ENCODE measurements at regions not wholly inside any gene's neighbourhood (a gene's known extent, or its start where the extent isn't known, plus 50 kb on each side); places are given as distances from the start of the nearest gene placed in this dataset.

DNA sequence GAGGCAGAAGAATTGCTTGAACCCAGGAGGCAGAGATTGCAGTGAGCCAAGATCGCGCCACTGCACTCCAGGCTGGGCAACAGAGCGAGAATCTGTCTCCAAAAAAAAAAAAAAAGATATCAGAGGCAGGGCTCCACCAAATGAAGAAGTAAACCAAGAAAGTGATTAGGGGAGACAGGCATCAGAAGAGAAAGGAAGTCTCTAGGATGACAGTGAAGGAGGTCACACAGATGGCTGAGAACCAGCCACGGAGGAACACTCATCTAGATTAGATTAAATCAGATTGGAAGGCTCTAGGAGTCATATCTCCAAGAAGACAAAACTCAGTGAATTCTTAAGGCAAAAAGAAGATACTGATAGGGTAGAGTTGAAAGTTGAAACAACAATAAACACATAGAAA, 102.2 kb upstream of the CCDC28A start:
- TF ChIP-seq NR2F1 (conservative IDR thresholded peaks at IDR 0.05) (no peak), RAD21 (IDR thresholded peaks at IDR 0.05; ENCODE audit: insufficient read depth, low read depth, low read length) (no peak), FOS (IDR thresholded peaks at IDR 0.05; ENCODE audit: borderline replicate concordance, extremely low read depth, insufficient read length) (no peak), CTCF (IDR thresholded peaks at IDR 0.05 in 2 of 3, conservative IDR thresholded peaks at IDR 0.05 in 1 of 3; ENCODE audit: control insufficient read depth in 2 of 3, extremely low read depth in 1 of 3, insufficient read depth in 1 of 3, low read depth in 3 of 3, low read length in 3 of 3) (no peak), ATF3 (IDR thresholded peaks at IDR 0.05; ENCODE audit: borderline replicate concordance, extremely low read depth, low read depth, low read length) (no peak), POLR2AphosphoS5 (IDR thresholded peaks at IDR 0.05; ENCODE audit: low read length) (no peak), SMAD5 (IDR thresholded peaks at IDR 0.05; ENCODE audit: low read depth) (no peak), ESRRA (IDR thresholded peaks at IDR 0.05; ENCODE audit: low read length) (no peak), EZH2 (IDR thresholded peaks at IDR 0.05; ENCODE audit: borderline replicate concordance, control insufficient read depth, low read depth, low read length) (no peak), TCF7 (IDR thresholded peaks at IDR 0.05; ENCODE audit: borderline replicate concordance) (no peak)

Data from GM12878 (cell line).